Esophagus squamous epithelium (tissue), 5 donors: ENCODE measurements at regions not wholly inside any gene's neighbourhood (a gene's known extent, or its start where the extent isn't known, plus 50 kb on each side); places are given as distances from the start of the nearest gene placed in this dataset.

Experiments used
- DNase-seq: peaks from one replicate; lab custom pipeline; 2025; lab: John Stamatoyannopoulos, UW
- H3K27ac ChIP-seq, 4 donors: fragments of 200-600 bp; sonication (generic); one replicate each; pipeline ENCODE4 v1.5.1; 2016 to 2019; ENCODE audit warnings: mild to moderate bottlenecking in 1 of 4
- H3K27me3 ChIP-seq, 4 donors: fragments of 200-600 bp; sonication (generic); 1 replicate in 3 of 4; 2 replicates in 1 of 4; pipeline versions ENCODE4 v1.5.1 to v1.6.0; 2017 to 2021; ENCODE audit warnings: antibody characterized with exemption in 1 of 4
- H3K36me3 ChIP-seq, 3 donors: fragments of 200-600 bp; sonication (generic); one replicate each; pipeline ENCODE4 v1.5.1; 2016 to 2019
- H3K4me1 ChIP-seq, 3 donors: fragments of 200-600 bp; sonication (generic); one replicate each; pipeline ENCODE4 v1.5.1; 2017 to 2019
- H3K4me3 ChIP-seq, 4 donors: fragments of 200-600 bp; sonication (generic); 1 replicate in 3 of 4; 2 replicates in 1 of 4; pipeline ENCODE4 v1.5.1; 2016 to 2019; ENCODE audit warnings: mild to moderate bottlenecking in 2 of 4, moderate library complexity in 1 of 4
- H3K9me3 ChIP-seq, 3 donors: fragments of 200-600 bp; sonication (generic); one replicate each; pipeline ENCODE4 v1.5.1; 2016 to 2019
- CTCF ChIP-seq, 6 experiments: fragments of 450-650 bp in 4 of 6; fragments of 200-600 bp in 2 of 6; sonication (generic) in 2 of 6; IDR thresholded peaks; one replicate each; pipeline ENCODE4 v1.5.1; 2016 to 2019; ENCODE audit warnings: antibody characterized with exemption in 6 of 6, mild to moderate bottlenecking in 4 of 6, moderate library complexity in 4 of 6
- POLR2A ChIP-seq, 4 donors: fragments of 450-650 bp; IDR thresholded peaks; one replicate each; pipeline ENCODE4 v1.6.1; 2017; ENCODE audit warnings: antibody characterized with exemption in 4 of 4, mild to moderate bottlenecking in 4 of 4, moderate library complexity in 3 of 4
- WGBS, 2 donors: methylation state at CpG; one replicate each; pipeline ENCODE4 v1.1.5; 2018; 5-methylcytosine and 5-hydroxymethylcytosine counted together
- intact Hi-C: fragments of 100-400 bp; cut with DNase I; formaldehyde crosslinking; loops from one replicate; pipeline ENCODE4 v1.15.0; 2022
- donor health status: DM: yes; HTN: yes; CAD: no.

- DNase-seq = no peak
Measured at GRCh38 chr2:239696559-239697207, 295.9 kb upstream of the HDAC4 start.

GRCh38 chr2:239695728-239696240, 295.0 kb upstream of the HDAC4 start:
- H3K9me3 ChIP-seq = no peaks in the 10 kb centered on the region
- DNase-seq = no peak
- peaks cover 0 to 13% (median 0%) of the 10 kb centered on the region in 4 donors for H3K27me3 ChIP-seq
- H3K27ac ChIP-seq = no peak overlapping the region
- H3K4me1 ChIP-seq = no peaks in the 10 kb centered on the region
- intact Hi-C loops = no loop called here
- H3K4me3 ChIP-seq = no peak overlapping the region
- no peaks in the 10 kb centered on the region for H3K36me3 ChIP-seq
- 84 to 89% methylated on average over 14 of the region's 14 CpGs for WGBS, 2 donors
- TF ChIP-seq CTCF (IDR thresholded peaks at IDR 0.05) (no peak), POLR2A (IDR thresholded peaks at IDR 0.05) (no peak)

More at GRCh38 chr2:239696559-239697207, 295.9 kb upstream of the HDAC4 start:
- H3K9me3 ChIP-seq = no peaks in the 10 kb centered on the region
- no peak overlapping the region for H3K4me3 ChIP-seq
- TF ChIP-seq POLR2A (IDR thresholded peaks at IDR 0.05) (no peak), CTCF (IDR thresholded peaks at IDR 0.05) (no peak)
- no peak overlapping the region for H3K27ac ChIP-seq
- peaks cover 0 to 4% (median 0%) of the 10 kb centered on the region in 4 donors for H3K27me3 ChIP-seq
- no peaks in the 10 kb centered on the region for H3K4me1 ChIP-seq
- WGBS, 2 donors = 81 to 83% methylated on average over 11 to 13 of the region's 13 CpGs
- intact Hi-C loops = no loop called here
- no peaks in the 10 kb centered on the region for H3K36me3 ChIP-seq

- DNase-seq = no peak
- intact Hi-C loops = no loop called here
- TF ChIP-seq CTCF (IDR thresholded peaks at IDR 0.05) (no peak), POLR2A (IDR thresholded peaks at IDR 0.05) (no peak)
- H3K27me3 ChIP-seq = peaks cover 0 to 14% (median 0%) of the 10 kb centered on the region in 4 donors
- no peaks in the 10 kb centered on the region for H3K9me3 ChIP-seq
- WGBS, 2 donors = 75 to 87% methylated on average over 3 to 5 of the region's 6 CpGs
- no peak overlapping the region for H3K27ac ChIP-seq
- H3K36me3 ChIP-seq = no peaks in the 10 kb centered on the region
- no peak overlapping the region for H3K4me3 ChIP-seq
- no peaks in the 10 kb centered on the region for H3K4me1 ChIP-seq
Measured at GRCh38 chr2:239695106-239695727, 294.4 kb upstream of the HDAC4 start.

GRCh38 chr2:239694487-239694886, 293.7 kb upstream of the HDAC4 start:
- DNase-seq = no peak
- no peak for TF ChIP-seq CTCF (IDR thresholded peaks at IDR 0.05)
- no peak for TF ChIP-seq POLR2A (IDR thresholded peaks at IDR 0.05)

GRCh38 chr2:239693761-239694415, 293.1 kb upstream of the HDAC4 start:
- TF ChIP-seq CTCF (IDR thresholded peaks at IDR 0.05) (no peak), POLR2A (IDR thresholded peaks at IDR 0.05) (no peak)
- 73 to 86% methylated on average over 7 of the region's 9 CpGs for WGBS, 2 donors

More at GRCh38 chr2:239694487-239694886, 293.7 kb upstream of the HDAC4 start:
- Histone ChIP-seq H3K4me3 (no peak overlapping the region), H3K27ac (no peak overlapping the region), H3K4me1 (no peaks in the 10 kb centered on the region), H3K36me3 (no peaks in the 10 kb centered on the region), H3K9me3 (no peaks in the 10 kb centered on the region), H3K27me3 (peaks cover 0 to 14% (median 0%) of the 10 kb centered on the region in 4 donors)
- intact Hi-C loops = no loop called here
- 42 to 55% methylated on average over 1 to 3 of the region's 4 CpGs for WGBS, 2 donors

More at GRCh38 chr2:239693761-239694415, 293.1 kb upstream of the HDAC4 start:
- Histone ChIP-seq H3K4me1 (no peaks in the 10 kb centered on the region), H3K4me3 (no peak overlapping the region), H3K27me3 (peaks cover 0 to 16% (median 0%) of the 10 kb centered on the region in 4 donors), H3K36me3 (no peaks in the 10 kb centered on the region), H3K27ac (no peak overlapping the region), H3K9me3 (no peaks in the 10 kb centered on the region)
- no peak for DNase-seq
- intact Hi-C loops = no loop called here
